Gastroesophageal sphincter (tissue), 3 donors: ENCODE measurements at regions not wholly inside any gene's neighbourhood (a gene's known extent, or its start where the extent isn't known, plus 50 kb on each side); places are given as distances from the start of the nearest gene placed in this dataset.

ENCODE experiments used
- CTCF ChIP-seq, 4 experiments: fragments of 200-600 bp in 2 of 4; fragments of 450-650 bp in 2 of 4; sonication (generic) in 1 of 4; IDR thresholded peaks; one replicate each; pipeline ENCODE4 v1.5.1; 2017 to 2019; ENCODE audit warnings: antibody characterized with exemption in 4 of 4, mild to moderate bottlenecking in 2 of 4, moderate library complexity in 2 of 4
- EP300 ChIP-seq: sonication (generic); formaldehyde crosslinking; IDR thresholded peaks from one replicate; pipeline ENCODE4 v1.6.1; 2017; ENCODE audit warnings: antibody characterized with exemption, mild to moderate bottlenecking
- POLR2A ChIP-seq, 2 donors: fragments of 450-650 bp; IDR thresholded peaks; one replicate each; pipeline ENCODE4 v1.6.1; 2017; ENCODE audit warnings: antibody characterized with exemption in 2 of 2, mild to moderate bottlenecking in 2 of 2, moderate library complexity in 1 of 2

DNA sequence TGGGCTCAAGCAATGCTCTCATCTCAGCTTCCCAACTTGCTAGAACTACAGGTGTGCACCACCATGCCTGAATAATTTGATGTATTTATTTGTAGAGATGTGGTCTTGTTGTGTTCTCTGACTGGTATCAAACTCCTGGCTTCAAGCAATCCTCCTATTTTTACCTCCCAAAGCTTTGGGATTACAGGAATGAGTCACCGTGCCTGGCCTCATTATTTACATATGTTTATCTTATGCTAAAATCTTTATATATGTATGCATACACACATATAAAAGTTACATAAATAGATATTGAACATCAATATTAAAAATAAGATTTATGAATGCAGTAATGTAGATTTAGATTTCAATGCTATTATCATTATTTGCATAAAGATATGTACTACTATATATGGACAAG lies 1634.5 kb upstream of the LRRTM3 start:
- TF ChIP-seq CTCF (IDR thresholded peaks at IDR 0.05) (no peak), POLR2A (IDR thresholded peaks at IDR 0.05) (no peak), EP300 (no peak)
